ENCODE measurements at regions not wholly inside any gene's neighbourhood (a gene's known extent, or its start where the extent isn't known, plus 50 kb on each side); places are given as distances from the start of the nearest gene placed in this dataset.

- no peak for TF ChIP-seq CTCF (IDR thresholded peaks at IDR 0.05; ENCODE audit: insufficient read depth, low read length)
- no peak overlapping the region for H3K4me3 ChIP-seq (ENCODE audit: low read depth, low read length)
- peak; percentile 60 for DNase-seq (ENCODE audit: low read depth)
These were observed 213.6 kb upstream of the S1PR3 start for GRCh38 chr9:88777498-88778312.

- DNase-seq (ENCODE audit: low read depth), result peak; percentile 85
- no peak overlapping the region for H3K4me3 ChIP-seq (ENCODE audit: low read depth, low read length)
- peak; percentile 69 for TF ChIP-seq CTCF (IDR thresholded peaks at IDR 0.05; ENCODE audit: insufficient read depth, low read length)
These were observed 209.5 kb upstream of the S1PR3 start for GRCh38 chr9:88781628-88782391.

GRCh38 chr9:88782931-88783710 lies 208.1 kb upstream of the S1PR3 start:
- DNase-seq (ENCODE audit: low read depth), result no peak
- no peak for TF ChIP-seq CTCF (IDR thresholded peaks at IDR 0.05; ENCODE audit: insufficient read depth, low read length)
- H3K4me3 ChIP-seq (ENCODE audit: low read depth, low read length), result no peak overlapping the region

- no peak overlapping the region for H3K4me3 ChIP-seq (ENCODE audit: low read depth, low read length)
- DNase-seq (ENCODE audit: low read depth), result no peak
- TF ChIP-seq CTCF (IDR thresholded peaks at IDR 0.05; ENCODE audit: insufficient read depth, low read length), result no peak
These were observed 207.6 kb upstream of the S1PR3 start for GRCh38 chr9:88783711-88784083.

- DNase-seq (ENCODE audit: low read depth), result no peak
- TF ChIP-seq CTCF (IDR thresholded peaks at IDR 0.05; ENCODE audit: insufficient read depth, low read length), result no peak
- no peak overlapping the region for H3K4me3 ChIP-seq (ENCODE audit: low read depth, low read length)
These were observed 206.3 kb upstream of the S1PR3 start for GRCh38 chr9:88784960-88785359.

GRCh38 chr9:88786291-88787079 lies 204.8 kb upstream of the S1PR3 start:
- DNase-seq (ENCODE audit: low read depth), result peak; percentile 54
- no peak for TF ChIP-seq CTCF (IDR thresholded peaks at IDR 0.05; ENCODE audit: insufficient read depth, low read length)
- no peak overlapping the region for H3K4me3 ChIP-seq (ENCODE audit: low read depth, low read length)

All from fibroblast of the aortic adventitia (primary cell).